GM18498 (cell line): ENCODE measurements at regions not wholly inside any gene's neighbourhood (a gene's known extent, or its start where the extent isn't known, plus 50 kb on each side); places are given as distances from the start of the nearest gene placed in this dataset.
A peak's percentile ranks its signal among the peaks of the same experiment; 100 is the strongest.
"Not testable (repeated sequence)": the region's sequence is repeated elsewhere in the genome, so short reads cannot be mapped to it uniquely, and the experiment has no call there.

Experiments
- ATAC-seq: cut with Tn5 transposase; IDR thresholded peaks from one replicate; pipeline ENCODE4 v1.9.1; 2021; ENCODE audit warnings: mild to moderate bottlenecking, moderate library complexity; ENCODE audit not compliant: unreplicated experiment

GRCh38 chr4:189622574-189622973 is 318.1 kb upstream of the FRG1 start:
- ATAC-seq: not testable (repeated sequence)

- not testable (repeated sequence) for ATAC-seq
Observed at GRCh38 chr4:189627041-189627440, 313.6 kb upstream of the FRG1 start.

- not testable (repeated sequence) for ATAC-seq
Observed at GRCh38 chr4:189629733-189630132, 310.9 kb upstream of the FRG1 start.

GRCh38 chr4:189630913-189631567 is 309.6 kb upstream of the FRG1 start:
- peak; percentile 41 for ATAC-seq

- not testable (repeated sequence) for ATAC-seq
Observed at GRCh38 chr4:189631568-189631916, 309.1 kb upstream of the FRG1 start.

GRCh38 chr4:189650436-189650835 is 290.2 kb upstream of the FRG1 start:
- ATAC-seq: not testable (repeated sequence)

GRCh38 chr4:189653130-189653653 is 287.5 kb upstream of the FRG1 start:
- not testable (repeated sequence) for ATAC-seq

- not testable (repeated sequence) for ATAC-seq
Observed at GRCh38 chr4:189653983-189654382, 286.7 kb upstream of the FRG1 start.

- not testable (repeated sequence) for ATAC-seq
Observed at GRCh38 chr4:189654396-189654795, 286.3 kb upstream of the FRG1 start.

GRCh38 chr4:189655817-189656216 is 284.9 kb upstream of the FRG1 start:
- not testable (repeated sequence) for ATAC-seq

- no peak for ATAC-seq
Observed at GRCh38 chr4:189656641-189657040, 284.0 kb upstream of the FRG1 start.

GRCh38 chr4:189658259-189658658 is 282.4 kb upstream of the FRG1 start:
- ATAC-seq: not testable (repeated sequence)

- not testable (repeated sequence) for ATAC-seq
Observed at GRCh38 chr4:189658831-189659230, 281.8 kb upstream of the FRG1 start.

GRCh38 chr4:189659287-189659686 is 281.4 kb upstream of the FRG1 start:
- ATAC-seq: no peak

- ATAC-seq: no peak
Observed at GRCh38 chr4:189660722-189661360, 279.8 kb upstream of the FRG1 start.

- no peak for ATAC-seq
Observed at GRCh38 chr4:189664693-189665250, 275.9 kb upstream of the FRG1 start.

GRCh38 chr4:189665712-189666305 is 274.9 kb upstream of the FRG1 start:
- ATAC-seq: not testable (repeated sequence)

- not testable (repeated sequence) for ATAC-seq
Observed at GRCh38 chr4:189667386-189667785, 273.3 kb upstream of the FRG1 start.

- not testable (repeated sequence) for ATAC-seq
Observed at GRCh38 chr4:189697675-189698245, 242.9 kb upstream of the FRG1 start.

GRCh38 chr4:189703000-189703399 is 237.7 kb upstream of the FRG1 start:
- not testable (repeated sequence) for ATAC-seq

GRCh38 chr4:189706821-189707220 is 233.9 kb upstream of the FRG1 start:
- not testable (repeated sequence) for ATAC-seq
